ENCODE measurements at regions not wholly inside any gene's neighbourhood (a gene's known extent, or its start where the extent isn't known, plus 50 kb on each side); places are given as distances from the start of the nearest gene placed in this dataset.

DNA sequence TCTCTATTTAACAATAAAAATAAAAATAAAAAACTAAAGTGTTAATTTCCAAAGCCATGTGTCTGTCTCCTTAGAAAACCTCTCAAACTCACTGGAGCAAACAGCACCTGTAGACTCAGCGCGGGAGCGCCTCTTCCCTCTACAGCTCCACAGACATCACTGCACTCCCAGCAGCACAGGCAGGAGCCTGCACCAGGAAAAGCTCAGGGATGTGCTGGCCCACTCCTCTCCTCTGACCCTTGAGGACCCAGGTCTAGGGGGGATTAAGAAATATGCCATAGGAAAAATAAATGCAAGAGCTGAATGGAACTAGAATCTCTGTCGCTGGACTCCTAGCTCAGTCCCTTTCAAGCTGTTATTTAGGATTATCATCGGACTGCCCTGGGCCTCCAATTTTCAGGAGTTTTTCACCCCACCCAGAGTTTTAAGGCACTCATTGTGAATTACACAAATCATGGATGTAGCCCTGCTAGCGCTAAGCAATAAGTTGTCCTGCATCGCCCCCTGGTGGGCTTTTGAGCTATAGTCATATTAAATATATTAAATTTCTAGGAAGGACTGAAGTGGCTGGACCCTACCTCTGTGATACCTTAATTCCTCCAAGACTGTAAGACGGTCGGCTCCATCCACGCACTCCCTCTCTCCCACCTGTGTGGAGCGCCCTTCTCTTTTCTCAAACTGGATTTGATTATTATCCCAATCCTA lies 333.9 kb downstream of the UQCRFS1 start:
- peak in 4 of 5 experiments; percentile 4 to 63 (median 28) for DNase-seq

GRCh38 chr19:28876609-28877123 lies 336.3 kb downstream of the UQCRFS1 start:
- no peak for DNase-seq

- no peak for DNase-seq
Measured at GRCh38 chr19:28874742-28875141, 338.2 kb downstream of the UQCRFS1 start.

- no peak for DNase-seq
Measured at GRCh38 chr19:28873301-28873700, 339.6 kb downstream of the UQCRFS1 start.

DNA sequence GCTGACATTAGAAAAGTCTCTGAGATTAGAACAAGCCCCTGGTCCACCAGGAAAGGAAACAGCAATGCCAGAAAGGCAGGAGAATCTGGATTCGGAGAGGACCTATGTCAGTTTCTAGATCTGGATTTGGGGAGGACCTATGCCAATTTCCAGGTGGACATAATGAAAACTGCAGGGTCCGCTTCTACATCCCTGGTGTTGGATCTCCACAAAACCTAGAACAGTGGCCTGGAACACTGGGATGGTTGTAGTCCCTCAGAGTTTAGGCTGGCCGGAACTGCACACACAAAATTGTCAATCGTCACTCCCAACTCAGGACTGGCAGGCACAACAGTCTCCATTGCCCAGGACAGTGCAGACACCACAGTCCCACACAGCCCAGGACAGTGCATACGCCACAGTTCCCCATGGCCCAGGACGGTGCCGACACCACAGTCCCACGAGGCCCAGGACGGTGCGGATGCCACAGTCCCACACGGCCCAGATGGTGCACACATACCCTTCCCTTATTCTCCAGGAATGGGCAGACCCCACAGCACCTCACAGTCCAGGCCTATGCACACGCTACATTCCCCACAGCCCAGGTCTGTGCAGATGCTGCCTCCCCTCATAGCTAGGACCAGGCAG lies 341.7 kb downstream of the UQCRFS1 start:
- no peak for DNase-seq

DNA sequence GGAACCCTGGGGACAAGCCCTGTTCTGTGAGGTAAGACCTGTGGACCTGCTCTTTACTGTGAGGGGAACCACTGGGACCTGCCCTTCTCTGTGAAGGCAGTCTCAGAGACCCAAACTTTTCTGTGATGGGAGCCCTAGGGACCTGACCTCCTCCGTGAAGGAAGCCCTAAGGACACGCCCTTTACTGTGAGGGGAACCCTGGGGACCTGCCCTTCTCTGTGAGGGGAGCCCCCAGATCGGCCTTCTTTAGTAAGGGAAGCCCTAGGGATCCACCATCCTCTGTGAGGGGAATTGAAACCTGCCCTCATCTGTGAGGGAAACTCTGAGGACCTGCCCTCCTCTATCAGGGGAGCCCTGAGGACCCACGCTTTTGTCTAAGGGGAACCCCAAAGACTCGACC lies 343.5 kb downstream of the UQCRFS1 start:
- DNase-seq = no peak

DNA sequence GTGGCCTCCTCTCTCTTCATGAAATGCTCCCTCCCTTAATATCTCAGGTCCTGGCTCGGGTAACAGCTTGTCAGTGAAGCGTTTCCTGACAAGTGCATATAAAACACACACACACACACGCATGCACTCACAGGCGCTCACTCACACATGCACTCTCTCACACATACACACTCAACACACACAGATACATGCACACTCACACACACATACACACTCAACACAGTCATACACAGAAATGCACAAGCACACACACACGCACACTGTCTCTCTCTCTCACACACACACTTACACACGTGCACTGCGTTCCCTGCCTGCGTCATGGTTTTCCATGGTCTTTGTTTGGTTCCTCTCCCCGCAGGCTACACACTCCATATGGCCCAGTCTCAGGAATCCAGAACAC lies 344.1 kb downstream of the UQCRFS1 start:
- DNase-seq = no peak

- DNase-seq = no peak
Measured at GRCh38 chr19:28867978-28868377, 345.0 kb downstream of the UQCRFS1 start.

GRCh38 chr19:28864577-28865042 lies 348.3 kb downstream of the UQCRFS1 start:
- DNase-seq = no peak

DNA sequence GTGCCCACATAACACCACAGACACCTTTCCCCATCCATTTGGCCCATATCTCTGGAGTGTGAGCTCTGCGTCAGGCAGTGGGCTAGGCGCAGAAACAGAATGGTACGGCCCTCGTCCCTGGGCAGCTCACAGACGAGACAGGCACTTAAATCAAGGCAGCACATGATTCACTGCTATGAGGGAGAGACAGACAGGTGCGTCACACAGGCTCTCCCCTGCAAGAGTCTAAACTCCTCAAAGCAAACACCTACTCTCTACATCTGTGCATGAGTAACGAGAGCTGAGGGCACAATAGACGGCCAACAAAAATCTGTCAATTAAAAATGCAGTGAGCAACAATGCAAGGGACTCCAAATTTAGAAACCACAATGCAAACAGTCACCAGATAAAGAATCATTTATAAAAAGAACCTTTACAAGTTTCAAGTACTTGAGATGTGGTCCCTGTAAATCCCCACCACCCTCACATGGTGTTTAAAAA lies 348.9 kb downstream of the UQCRFS1 start:
- no peak for DNase-seq

DNA sequence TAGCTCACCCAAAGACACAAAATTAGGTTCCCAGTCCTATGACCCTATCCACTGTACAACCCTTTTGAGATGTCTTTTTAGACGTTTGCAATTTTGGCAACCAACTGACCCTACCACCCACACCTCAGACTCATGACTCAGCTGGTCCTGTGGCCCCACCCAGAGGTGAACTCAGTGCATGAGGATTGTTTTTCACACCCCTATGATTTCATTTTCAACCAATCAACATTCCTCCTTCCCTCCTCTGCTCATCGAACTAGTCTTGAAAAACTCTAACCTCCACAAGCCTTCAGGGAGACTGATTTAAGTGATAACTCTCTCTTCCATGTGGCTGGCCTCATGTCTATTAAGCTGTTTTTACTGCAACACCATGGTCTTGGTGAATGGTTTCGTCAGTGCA lies 350.7 kb downstream of the UQCRFS1 start:
- no peak for DNase-seq

DNA sequence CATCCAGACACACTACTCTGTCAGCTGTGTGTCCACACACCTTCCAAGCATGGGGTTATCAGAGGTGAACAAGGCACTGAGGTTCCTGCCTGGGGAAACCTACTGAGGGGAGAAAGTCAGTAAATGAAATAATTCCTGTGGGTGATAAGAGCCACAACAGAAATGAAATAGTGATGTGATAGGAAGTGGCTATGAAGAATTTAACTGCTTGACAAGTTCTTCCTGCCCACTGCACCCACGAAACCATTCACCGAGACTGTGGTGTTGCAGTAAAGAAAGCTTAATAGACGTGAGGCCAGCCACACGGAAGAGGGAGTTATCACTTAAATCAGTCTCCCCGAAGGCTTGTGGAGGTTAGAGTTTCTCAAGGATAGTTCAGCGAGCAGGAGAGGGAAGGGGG lies 353.1 kb downstream of the UQCRFS1 start:
- no peak for DNase-seq

DNA sequence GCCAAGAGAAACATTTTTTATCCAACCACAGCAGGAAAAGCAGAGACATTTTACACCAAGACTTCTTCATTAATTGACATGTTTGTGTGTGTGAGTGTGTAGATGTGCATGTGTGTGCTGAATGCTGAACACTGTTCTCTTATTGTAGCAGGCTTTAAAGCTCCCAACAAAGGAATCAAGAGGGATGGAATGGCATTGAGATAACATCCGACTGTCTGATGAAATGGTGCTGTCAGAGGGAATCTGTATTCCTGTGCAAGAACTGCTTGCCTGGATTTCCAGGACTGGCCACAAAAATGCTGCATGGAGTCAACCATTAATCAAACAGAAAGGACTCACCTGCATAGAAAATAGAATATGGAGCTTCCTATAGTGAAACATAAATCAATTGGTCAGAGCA lies 354.0 kb downstream of the UQCRFS1 start:
- DNase-seq = no peak

DNA sequence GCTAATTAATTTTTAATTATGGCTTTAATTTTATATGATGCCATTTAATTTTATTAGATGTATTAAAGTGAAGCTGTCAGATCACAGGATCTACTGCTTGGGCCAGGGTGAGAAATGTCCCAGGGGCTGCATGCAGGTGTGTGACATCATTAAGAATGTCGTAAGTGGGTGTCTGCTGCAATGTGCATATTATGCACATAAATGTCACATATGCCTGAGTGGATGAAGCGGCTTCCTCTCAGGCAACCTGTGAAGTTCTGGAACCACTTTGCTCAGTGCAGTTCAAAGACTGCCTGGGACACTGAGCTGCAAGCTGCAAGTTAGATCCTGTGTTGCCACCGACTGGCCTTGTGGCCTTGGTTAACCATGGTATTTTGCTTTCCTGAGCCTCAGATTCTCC lies 355.0 kb downstream of the UQCRFS1 start:
- no peak for DNase-seq

DNA sequence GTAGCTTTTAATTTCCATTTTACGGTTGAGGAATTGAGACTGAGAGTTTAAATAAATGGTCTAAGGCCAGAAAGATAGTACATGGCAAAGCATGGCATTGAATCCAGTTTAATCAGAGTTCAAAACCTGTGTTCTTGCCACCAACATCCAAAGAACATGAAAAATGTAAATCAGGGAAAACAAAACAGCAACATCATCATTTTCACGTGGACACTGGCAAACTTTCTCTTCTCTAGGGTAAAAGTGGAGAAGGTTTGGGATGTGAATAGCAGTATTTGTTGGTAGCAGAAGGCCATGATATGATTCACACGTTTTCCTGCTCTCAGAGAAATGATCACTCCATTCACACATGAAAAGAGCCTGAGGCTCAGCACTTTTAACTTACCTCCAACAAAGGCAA lies 357.7 kb downstream of the UQCRFS1 start:
- DNase-seq = no peak

GRCh38 chr19:28847468-28847867 lies 365.5 kb downstream of the UQCRFS1 start:
- DNase-seq = no peak

DNA sequence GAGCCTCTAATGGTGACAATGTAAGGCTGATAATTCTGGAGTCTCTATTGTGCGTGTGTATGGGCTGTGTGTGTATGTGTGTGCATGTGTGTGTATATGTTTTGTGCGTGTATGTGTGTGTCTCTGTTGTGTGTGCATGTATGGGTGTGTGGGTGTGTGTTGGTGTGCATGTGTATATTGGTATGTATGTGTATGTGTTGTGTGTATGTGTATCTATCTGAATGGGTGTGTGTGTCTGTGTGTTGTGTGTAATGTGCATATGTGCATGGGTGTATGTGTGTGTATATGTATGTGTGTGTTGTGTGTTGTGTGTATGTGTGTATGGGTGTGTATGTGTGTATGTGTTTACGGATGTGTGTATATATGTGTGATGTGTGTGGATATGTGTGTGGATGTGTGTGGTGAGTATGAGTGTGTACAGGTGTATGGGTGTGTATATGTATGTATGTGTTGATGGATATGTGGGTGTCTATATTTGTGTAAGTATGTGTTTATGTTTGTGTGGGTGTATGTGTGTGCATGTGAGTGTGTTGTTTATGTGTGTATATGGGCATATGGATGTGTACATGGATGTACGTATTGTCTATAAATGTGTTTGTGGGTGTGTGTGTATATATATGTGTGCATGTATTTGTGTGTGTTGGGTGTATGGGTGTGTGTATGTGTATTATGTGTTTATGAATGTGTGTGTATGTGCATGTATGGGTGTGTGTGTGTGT lies 366.7 kb downstream of the UQCRFS1 start:
- DNase-seq = no peak

DNA sequence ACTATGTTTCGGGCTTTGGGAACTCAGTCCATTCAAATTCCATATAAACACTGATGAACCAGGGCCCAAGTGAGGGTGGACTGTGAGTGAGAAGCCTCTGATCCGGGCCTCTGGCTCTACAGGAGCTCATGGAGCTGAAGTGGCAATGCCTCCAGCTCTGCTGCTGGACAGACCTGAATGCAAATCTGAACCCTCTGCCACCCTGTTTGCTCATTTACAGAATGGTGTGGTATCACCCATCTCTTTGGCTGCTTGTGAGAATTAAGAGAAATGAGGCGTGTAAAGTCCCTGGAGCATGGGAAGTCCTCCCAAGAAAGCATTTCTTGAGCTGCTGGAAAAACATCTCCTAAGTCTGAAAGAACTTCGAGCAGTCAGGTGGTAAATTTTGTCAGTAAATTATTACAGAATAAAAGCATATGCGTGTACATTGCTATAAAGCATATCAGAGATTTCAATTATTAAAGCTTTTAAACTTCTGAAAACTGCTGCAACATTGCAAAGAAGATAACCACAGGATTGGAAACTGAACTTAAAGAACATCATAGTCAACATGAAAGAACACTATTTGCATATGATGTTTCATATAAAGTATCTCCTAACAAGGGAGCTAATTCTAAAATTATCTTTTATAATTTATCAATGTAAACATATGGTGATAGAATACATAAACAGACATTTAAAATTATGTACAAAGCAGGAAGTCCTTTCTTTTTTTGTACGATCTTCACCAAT lies 369.0 kb downstream of the UQCRFS1 start:
- no peak for DNase-seq

DNA sequence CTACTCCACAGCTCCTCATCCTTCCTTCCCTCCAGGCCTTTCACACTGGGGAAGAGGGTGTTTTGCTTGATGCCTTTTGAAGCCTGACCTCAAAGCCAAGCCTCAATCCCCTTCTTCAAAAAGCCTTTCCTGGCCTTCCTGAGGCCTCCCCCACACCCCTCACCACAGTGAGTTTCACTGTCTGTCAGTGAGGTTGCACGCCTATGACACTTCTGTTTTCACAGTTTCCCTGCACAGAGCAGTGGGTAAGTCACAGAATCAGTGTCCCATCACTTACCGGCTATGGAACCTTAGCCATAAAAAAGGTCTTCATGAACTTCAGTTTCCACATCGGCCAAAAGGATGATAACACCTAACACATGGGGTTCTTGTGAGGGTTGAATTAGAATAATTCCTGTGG lies 371.4 kb downstream of the UQCRFS1 start:
- DNase-seq = no peak

- no peak for DNase-seq
Measured at GRCh38 chr19:28840891-28841290, 372.1 kb downstream of the UQCRFS1 start.

GRCh38 chr19:28839455-28839854 lies 373.5 kb downstream of the UQCRFS1 start:
- no peak for DNase-seq

DNA sequence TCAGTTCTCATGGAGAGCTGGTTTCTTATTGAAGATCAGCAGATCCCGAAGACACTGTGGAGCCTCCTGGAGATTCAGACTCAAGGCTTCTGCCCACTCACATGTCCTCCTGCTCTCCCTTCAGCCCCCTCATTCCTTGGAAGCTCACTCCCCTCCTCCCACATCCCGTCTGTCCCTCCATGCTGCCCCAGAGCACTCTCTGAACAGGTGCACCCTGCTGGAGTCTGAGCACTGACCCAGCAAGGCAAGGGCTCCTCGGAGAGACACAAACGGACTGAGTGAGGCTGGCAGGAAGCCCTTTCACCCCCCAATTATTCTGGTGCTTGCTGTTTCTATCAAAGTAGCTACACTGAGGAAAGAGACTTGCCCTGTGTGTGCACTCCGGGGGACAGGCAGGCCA lies 374.0 kb downstream of the UQCRFS1 start:
- DNase-seq = no peak

DNA sequence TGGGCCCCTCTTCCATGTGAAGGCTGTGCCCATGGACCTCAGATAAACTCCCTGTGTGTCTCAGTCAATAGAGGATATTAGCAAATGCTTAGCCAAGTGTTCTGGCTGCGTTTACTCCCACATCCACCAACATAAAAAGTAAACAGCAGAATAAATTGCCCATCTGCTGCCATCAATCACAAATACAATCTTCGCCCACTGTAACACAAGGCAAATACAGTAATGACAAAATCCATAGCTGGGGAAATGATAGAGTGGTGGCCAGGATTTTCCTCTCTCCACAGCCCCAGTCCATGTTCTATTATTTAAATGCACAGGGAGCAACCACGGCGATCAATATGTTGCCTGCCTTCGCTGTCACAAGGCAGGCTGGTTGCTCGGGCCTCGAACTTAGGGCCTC lies 376.5 kb downstream of the UQCRFS1 start:
- DNase-seq = no peak
